Astrocyte of the cerebellum (primary cell): ENCODE measurements at regions not wholly inside any gene's neighbourhood (a gene's known extent, or its start where the extent isn't known, plus 50 kb on each side); places are given as distances from the start of the nearest gene placed in this dataset.
A peak's percentile ranks its signal among the peaks of the same experiment; 100 is the strongest.

Source experiments
- DNase-seq: peaks from one replicate; pipeline ENCODE4 v3.0.0-alpha.2; 2011; ENCODE audit warnings: low read depth
- H3K4me3 ChIP-seq: 2 replicates; pipeline ENCODE4 v1.5.1; 2011; ENCODE audit warnings: mild to moderate bottlenecking, low read depth, low read length, moderate library complexity
- in situ Hi-C: cut with HindIII; loops from 2 replicates; pipeline ENCODE4 v1.10.0; 2017; ENCODE audit warnings: low sequenced_read_pairs
- TF ChIP-seq, protein P1 (sequence below): IDR thresholded peaks from 2 replicates; pipeline ENCODE4 v1.5.1; 2012; ENCODE audit warnings: low read length, low read depth, moderate library complexity, mild to moderate bottlenecking; ENCODE audit errors: missing control alignments

DNA sequence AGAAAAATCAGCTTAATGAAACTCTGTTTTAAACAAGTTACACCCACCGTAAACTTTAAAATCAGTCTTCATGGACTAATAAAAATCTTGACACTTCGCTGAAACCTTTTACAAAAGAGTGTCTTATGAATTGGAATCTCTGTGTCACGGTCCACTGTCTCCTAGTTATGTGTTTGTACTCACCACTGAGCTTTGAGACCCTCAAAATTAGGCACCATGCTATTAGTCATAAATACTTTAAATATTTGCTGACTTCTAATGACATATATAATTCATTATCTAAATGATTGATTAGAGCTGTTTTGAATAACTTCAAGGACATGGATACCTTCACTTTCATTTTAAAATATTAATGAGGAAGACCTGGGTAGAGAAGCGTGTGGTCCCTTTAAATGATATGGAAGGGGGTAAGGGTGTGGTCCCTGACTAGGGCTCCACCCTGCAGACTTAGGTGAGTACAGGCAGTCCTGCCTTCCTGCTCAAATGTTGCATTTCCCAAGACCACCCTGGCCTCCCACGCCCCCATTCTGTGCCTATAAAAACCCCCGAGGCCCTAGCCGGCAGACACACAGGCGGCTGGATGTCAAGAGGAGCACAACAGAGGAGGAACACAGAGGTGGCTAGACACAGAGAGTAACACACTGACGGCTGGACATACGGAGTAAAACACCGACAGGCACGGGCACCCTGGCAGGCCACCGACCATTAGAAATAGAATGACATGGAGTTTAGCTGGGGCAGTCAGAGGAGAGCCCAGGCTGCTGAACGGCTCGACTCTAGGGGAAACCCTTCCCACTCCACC is 179.0 kb upstream of the CDH9 start:
- DNase-seq = no peak
- no peak overlapping the region for H3K4me3 ChIP-seq
- TF ChIP-seq, protein P1, sequence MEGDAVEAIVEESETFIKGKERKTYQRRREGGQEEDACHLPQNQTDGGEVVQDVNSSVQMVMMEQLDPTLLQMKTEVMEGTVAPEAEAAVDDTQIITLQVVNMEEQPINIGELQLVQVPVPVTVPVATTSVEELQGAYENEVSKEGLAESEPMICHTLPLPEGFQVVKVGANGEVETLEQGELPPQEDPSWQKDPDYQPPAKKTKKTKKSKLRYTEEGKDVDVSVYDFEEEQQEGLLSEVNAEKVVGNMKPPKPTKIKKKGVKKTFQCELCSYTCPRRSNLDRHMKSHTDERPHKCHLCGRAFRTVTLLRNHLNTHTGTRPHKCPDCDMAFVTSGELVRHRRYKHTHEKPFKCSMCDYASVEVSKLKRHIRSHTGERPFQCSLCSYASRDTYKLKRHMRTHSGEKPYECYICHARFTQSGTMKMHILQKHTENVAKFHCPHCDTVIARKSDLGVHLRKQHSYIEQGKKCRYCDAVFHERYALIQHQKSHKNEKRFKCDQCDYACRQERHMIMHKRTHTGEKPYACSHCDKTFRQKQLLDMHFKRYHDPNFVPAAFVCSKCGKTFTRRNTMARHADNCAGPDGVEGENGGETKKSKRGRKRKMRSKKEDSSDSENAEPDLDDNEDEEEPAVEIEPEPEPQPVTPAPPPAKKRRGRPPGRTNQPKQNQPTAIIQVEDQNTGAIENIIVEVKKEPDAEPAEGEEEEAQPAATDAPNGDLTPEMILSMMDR = no peak
- in situ Hi-C loops = no loop called here

DNA sequence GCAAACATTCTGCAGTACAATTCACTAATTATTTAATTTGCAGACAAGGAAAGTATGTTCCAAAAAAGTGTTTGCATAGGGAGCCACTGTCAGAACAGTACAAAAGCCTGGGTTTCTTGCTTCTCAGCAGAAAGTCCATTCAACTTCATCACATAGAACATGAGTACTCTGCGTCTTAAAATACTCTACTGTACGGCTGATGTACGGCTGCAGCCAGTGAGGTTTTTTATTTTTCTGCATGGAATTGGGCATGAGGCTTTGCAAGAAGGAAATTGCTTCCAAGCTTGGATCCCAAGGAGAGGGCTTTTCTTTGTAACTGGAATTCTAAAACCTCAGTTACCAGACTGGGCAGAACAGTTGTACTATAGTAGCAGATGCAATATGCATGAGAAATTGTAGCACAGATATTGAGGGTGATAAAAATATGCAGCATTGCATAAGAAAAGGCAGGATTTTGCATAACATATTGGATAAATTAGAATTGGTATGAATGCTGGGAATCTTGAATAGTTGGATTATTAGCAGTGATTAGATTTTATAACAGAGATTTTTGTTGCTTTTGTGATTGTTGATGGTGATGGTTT is 178.1 kb upstream of the CDH9 start:
- in situ Hi-C loops = no loop called here
- TF ChIP-seq, protein P1 = no peak

DNA sequence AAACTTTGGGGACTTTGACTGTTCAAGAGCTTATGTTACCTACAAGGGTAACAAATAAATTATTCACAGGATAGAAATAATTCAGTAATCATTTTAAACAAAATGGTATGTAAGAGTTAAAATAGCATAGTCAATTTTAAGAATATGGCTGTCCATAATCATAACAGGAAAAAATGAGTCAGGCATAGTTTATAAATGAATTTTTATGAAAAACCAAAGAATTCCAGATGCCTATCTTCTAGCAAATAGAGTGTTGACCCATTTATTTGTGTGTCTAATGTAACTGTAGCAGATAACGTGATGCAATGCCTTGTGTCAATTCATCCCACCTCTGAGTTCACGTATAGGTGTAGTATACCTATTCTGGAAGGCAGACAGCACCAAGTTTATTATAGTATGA is 169.7 kb upstream of the CDH9 start:
- H3K4me3 ChIP-seq = no peak overlapping the region
- in situ Hi-C loops = no loop called here
- TF ChIP-seq, protein P1 = no peak
- no peak for DNase-seq

More for the DNA sequence above, 178.1 kb upstream of the CDH9 start:
- DNase-seq = no peak
- no peak overlapping the region for H3K4me3 ChIP-seq

DNA sequence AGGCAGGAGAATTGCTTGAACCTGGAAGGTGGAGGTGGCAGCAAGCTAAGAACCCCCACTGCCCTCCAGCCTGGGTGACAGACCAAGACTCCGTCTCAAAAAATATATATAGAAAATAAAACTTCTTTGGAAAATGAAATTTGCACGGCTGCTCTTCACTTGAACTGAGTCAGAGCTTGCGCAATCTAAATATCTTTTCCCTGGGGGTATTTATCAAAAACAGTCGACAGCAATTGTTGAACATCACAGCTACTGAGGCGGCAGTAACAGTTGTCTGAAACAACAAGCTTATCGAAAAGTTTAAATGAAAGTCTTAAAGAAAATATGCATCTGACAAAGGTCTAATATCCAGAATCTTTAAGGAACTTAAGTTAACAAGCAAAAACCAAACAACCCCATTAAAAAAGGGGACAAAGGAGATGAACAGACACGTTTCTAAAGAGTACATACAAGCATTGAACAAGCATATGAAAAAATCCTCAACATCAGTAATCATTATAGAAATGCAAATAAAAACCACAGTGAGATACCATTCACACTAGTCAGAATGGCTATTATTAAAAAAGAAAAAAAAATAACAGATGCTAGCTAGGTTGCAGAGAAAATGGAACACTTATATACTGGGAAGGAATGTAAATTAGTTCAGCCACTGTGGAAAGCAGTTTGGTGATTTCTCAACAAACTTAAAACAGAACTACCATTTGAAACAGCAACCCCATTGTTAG is 153.6 kb upstream of the CDH9 start:
- DNase-seq = peak; percentile 11
- H3K4me3 ChIP-seq = no peak overlapping the region
- in situ Hi-C loops = no loop called here
- TF ChIP-seq, protein P1 = no peak

DNA sequence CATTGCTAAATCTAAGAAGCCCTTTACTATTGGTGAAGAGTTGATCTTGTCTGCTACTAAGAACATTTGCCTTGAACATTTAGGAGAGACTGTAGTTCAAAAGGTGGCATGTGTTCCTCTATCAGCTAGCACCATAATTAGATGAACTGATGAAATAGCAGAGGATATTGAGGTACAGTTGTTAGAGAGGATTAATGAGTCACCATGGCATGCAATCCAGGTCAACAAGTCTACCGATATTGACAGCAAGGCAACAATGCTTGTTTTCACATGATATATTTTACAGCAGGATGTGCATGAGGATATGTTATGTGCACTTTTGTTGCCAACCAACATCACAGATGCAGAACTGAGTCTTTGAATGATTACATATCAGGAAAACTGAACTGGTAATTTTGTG is 134.3 kb upstream of the CDH9 start:
- in situ Hi-C loops = no loop called here
- TF ChIP-seq, protein P1 = no peak
- DNase-seq = no peak
- no peak overlapping the region for H3K4me3 ChIP-seq

DNA sequence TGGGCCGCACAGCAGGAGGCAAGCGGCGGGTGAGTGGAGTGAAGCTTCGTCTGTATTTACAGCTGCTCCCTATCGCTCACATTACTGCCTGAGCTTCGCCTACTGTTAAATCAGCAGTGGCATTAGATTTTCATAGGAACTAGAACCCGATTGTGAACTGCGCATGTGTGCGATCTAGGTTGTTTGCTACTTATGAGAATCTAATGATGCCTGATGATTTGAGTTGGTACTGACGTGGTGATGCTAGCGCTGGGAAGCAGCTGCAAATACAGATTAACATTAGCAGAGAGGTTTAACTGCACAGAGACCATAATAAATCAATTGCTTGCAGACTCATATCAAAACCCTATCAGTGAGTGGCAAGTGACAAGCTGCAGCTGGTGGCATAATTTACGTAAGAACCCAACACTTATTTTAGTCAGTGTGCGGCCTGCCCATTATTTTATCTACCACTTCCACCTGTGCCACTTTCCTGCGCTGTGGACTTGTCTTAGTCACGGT is 133.4 kb upstream of the CDH9 start:
- in situ Hi-C loops = no loop called here
- DNase-seq = no peak
- H3K4me3 ChIP-seq = no peak overlapping the region
- TF ChIP-seq, protein P1 = no peak
